GM23248 (cell line): ENCODE measurements at regions not wholly inside any gene's neighbourhood (a gene's known extent, or its start where the extent isn't known, plus 50 kb on each side); places are given as distances from the start of the nearest gene placed in this dataset.

Experiments used
- DNase-seq: peaks from one replicate; pipeline ENCODE4 v3.0.0-alpha.2; 2015
- H2AFZ ChIP-seq: fragments of 200-600 bp; sonication (generic); 2 replicates; pipeline ENCODE4 v1.6.1; 2016; ENCODE audit warnings: antibody characterized with exemption
- H3F3A ChIP-seq: fragments of 200-600 bp; sonication (generic); 2 replicates; pipeline ENCODE4 v1.6.1; 2016; ENCODE audit warnings: mild to moderate bottlenecking, antibody characterized with exemption, mixed run types; ENCODE audit not compliant: insufficient read depth
- H3K27ac ChIP-seq: fragments of 200-600 bp; sonication (generic); 2 replicates; pipeline ENCODE4 v1.5.1; 2016; ENCODE audit warnings: mild to moderate bottlenecking
- H3K27me3 ChIP-seq: fragments of 200-600 bp; sonication (generic); replicated peaks from 2 replicates; pipeline ENCODE4 v1.6.1; 2016; ENCODE audit warnings: mild to moderate bottlenecking; ENCODE audit not compliant: insufficient read depth
- H3K36me3 ChIP-seq: fragments of 200-600 bp; sonication (generic); 2 replicates; pipeline ENCODE4 v1.6.1; 2016; ENCODE audit warnings: low read depth, mild to moderate bottlenecking
- H3K4me1 ChIP-seq: fragments of 200-600 bp; sonication (generic); 2 replicates; pipeline ENCODE4 v1.6.1; 2016; ENCODE audit warnings: mild to moderate bottlenecking; ENCODE audit not compliant: insufficient read depth
- H3K4me2 ChIP-seq: fragments of 200-600 bp; sonication (generic); one replicate; pipeline ENCODE4 v1.6.1; 2016; ENCODE audit warnings: mild to moderate bottlenecking; ENCODE audit not compliant: unreplicated experiment
- H3K4me3 ChIP-seq: fragments of 200-600 bp; sonication (generic); 2 replicates; pipeline ENCODE4 v1.5.1; 2016; ENCODE audit warnings: mild to moderate bottlenecking
- H3K79me2 ChIP-seq: fragments of 200-600 bp; sonication (generic); 2 replicates; pipeline ENCODE4 v1.6.1; 2016; ENCODE audit warnings: mild to moderate bottlenecking; ENCODE audit not compliant: insufficient read depth
- H3K9ac ChIP-seq: fragments of 200-600 bp; sonication (generic); 2 replicates; pipeline ENCODE4 v1.6.1; 2016; ENCODE audit warnings: mild to moderate bottlenecking
- H3K9me2 ChIP-seq: fragments of 200-600 bp; sonication (generic); 2 replicates; pipeline ENCODE4 v1.6.1; 2016; ENCODE audit warnings: mixed run types, mild to moderate bottlenecking, moderate library complexity; ENCODE audit not compliant: insufficient read depth
- H3K9me3 ChIP-seq: fragments of 200-600 bp; sonication (generic); one replicate; pipeline ENCODE4 v1.6.1; 2017; ENCODE audit warnings: low read depth
- H4K20me1 ChIP-seq: fragments of 200-600 bp; sonication (generic); 2 replicates; pipeline ENCODE4 v1.6.0; 2016; ENCODE audit not compliant: insufficient read depth
- EZH2 ChIP-seq: fragments of 200-600 bp; sonication (generic); IDR thresholded peaks from 2 replicates; pipeline ENCODE4 v1.6.1; 2018; ENCODE audit warnings: antibody characterized with exemption, mild to moderate bottlenecking; ENCODE audit not compliant: insufficient read depth, poor library complexity, severe bottlenecking
- EZH2phosphoT487 ChIP-seq: fragments of 200-600 bp; sonication (generic); IDR thresholded peaks from 2 replicates; pipeline ENCODE4 v1.6.1; 2018; ENCODE audit warnings: antibody characterized with exemption, moderate library complexity, mild to moderate bottlenecking, low read depth; ENCODE audit not compliant: insufficient read depth
- WGBS, 2 experiments: methylation state at CpG; one replicate each; pipeline ENCODE4 v1.1.6; 2015 to 2017; ENCODE audit warnings: low lambda C conversion rate in 2 of 2, low coverage in 1 of 2; ENCODE audit errors: missing lambda C conversion rate in 2 of 2; 5-methylcytosine and 5-hydroxymethylcytosine counted together
- in situ Hi-C: fragments of 300-500 bp; cut with MboI; formaldehyde crosslinking; loops from 2 replicates; pipeline ENCODE4 v1.15.0; 2020

DNA sequence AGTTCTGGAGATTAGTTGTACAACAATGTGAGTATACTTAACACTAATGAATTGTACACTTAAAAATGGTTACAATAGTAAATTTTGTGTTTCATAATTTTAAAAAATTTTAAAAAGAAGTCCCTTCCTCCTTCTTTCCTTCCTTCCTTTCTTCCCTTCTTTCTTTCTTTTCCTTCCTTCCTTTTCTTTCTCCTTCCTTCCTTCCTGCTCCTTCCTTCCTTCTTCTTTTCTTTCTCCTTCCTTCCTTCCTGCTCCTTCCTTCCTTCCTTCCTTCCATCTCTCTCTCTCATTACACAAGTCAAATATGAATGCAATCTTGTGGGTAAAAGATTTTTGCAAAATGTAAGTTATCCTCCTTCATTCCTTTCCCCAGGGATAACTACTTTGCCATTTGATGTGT, 97.1 kb upstream of the TBCA start:
- Histone ChIP-seq H4K20me1 (no peaks in the 10 kb centered on the region), H3F3A (no peaks in the 10 kb centered on the region), H3K79me2 (no peaks in the 10 kb centered on the region), H3K27ac (no peak overlapping the region), H3K4me3 (no peak overlapping the region), H3K36me3 (no peaks in the 10 kb centered on the region), H3K27me3 (no peaks in the 10 kb centered on the region), H3K9me3 (no peaks in the 10 kb centered on the region), H2AFZ (no peak overlapping the region), H3K9ac (no peak overlapping the region), H3K4me1 (no peaks in the 10 kb centered on the region), H3K9me2 (no peaks in the 10 kb centered on the region), H3K4me2 (no peak overlapping the region)
- no peak for TF ChIP-seq EZH2
- TF ChIP-seq EZH2phosphoT487 = no peak
- DNase-seq = no peak
- in situ Hi-C loops = loop anchor here (10.0 kb wide), 1 partner anchor 132 kb away; no protein-coding TSS in a partner anchor

DNA sequence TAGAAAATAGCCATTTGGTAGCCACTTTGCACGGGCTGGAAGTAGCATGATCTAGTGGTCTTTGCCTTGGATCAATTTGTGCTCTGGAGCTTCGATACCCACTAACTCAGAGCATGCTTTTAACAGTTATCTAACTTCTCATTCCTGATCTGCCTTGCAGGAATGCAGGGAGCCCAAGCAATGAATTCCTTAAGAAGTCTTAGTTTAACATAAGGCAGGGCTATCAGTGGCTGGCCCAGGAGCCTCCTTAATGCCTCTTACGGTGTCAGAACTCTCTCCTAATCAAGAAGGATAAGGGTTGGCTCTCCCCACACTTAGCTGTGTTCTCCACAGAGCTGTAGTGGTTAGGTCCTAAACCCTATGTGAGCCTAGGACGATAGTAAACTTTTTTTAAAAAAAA, 95.8 kb upstream of the TBCA start:
- TF ChIP-seq EZH2phosphoT487 (no peak), EZH2 (no peak)
- Histone ChIP-seq H3K9me2 (no peaks in the 10 kb centered on the region), H2AFZ (no peak overlapping the region), H3K27ac (no peak overlapping the region), H3K9me3 (no peaks in the 10 kb centered on the region), H3K4me2 (no peak overlapping the region), H3K9ac (no peak overlapping the region), H3K79me2 (no peaks in the 10 kb centered on the region), H3F3A (peaks cover 6% of the 10 kb centered on the region), H4K20me1 (no peaks in the 10 kb centered on the region), H3K36me3 (no peaks in the 10 kb centered on the region), H3K27me3 (no peaks in the 10 kb centered on the region), H3K4me3 (no peak overlapping the region), H3K4me1 (peaks cover 7% of the 10 kb centered on the region)
- no peak for DNase-seq
- WGBS, 2 experiments = 57 to 59% methylated on average over 4 of the region's 4 CpGs
- in situ Hi-C loops = loop anchor here (10.0 kb wide), 1 partner anchor 133 kb away; no protein-coding TSS in a partner anchor

DNA sequence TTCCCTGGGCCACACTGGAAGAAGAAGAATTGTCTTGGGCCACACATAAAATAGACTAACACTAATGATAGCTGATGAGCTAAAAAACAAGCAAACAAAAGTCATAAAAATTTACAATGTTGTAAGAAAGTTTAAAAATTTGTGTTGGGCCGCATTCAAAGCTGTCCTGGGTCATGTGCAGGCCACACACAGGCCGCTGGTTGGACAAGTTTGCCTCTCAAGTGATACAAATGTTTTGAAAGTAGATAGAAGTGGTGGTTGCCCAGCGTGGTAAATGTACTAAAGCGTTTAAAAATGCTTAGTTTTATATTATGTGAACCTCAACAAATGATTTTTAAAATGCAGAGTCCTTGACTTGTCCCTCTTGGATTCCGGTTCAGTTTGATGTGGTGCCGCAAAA, 94.9 kb upstream of the TBCA start:
- Histone ChIP-seq H3K4me2 (no peak overlapping the region), H3K9me2 (no peaks in the 10 kb centered on the region), H3K4me1 (peaks cover 7% of the 10 kb centered on the region), H4K20me1 (no peaks in the 10 kb centered on the region), H3K36me3 (no peaks in the 10 kb centered on the region), H3K9me3 (no peaks in the 10 kb centered on the region), H3K27me3 (no peaks in the 10 kb centered on the region), H3F3A (peaks cover 6% of the 10 kb centered on the region), H2AFZ (no peak overlapping the region), H3K4me3 (no peak overlapping the region), H3K27ac (no peak overlapping the region), H3K9ac (no peak overlapping the region), H3K79me2 (no peaks in the 10 kb centered on the region)
- in situ Hi-C loops = loop anchor here (10.0 kb wide), 1 partner anchor 134 kb away; no protein-coding TSS in a partner anchor
- no peak for DNase-seq
- 89 to 90% methylated on average over 6 of the region's 6 CpGs for WGBS, 2 experiments
- TF ChIP-seq EZH2 = no peak
- no peak for TF ChIP-seq EZH2phosphoT487

DNA sequence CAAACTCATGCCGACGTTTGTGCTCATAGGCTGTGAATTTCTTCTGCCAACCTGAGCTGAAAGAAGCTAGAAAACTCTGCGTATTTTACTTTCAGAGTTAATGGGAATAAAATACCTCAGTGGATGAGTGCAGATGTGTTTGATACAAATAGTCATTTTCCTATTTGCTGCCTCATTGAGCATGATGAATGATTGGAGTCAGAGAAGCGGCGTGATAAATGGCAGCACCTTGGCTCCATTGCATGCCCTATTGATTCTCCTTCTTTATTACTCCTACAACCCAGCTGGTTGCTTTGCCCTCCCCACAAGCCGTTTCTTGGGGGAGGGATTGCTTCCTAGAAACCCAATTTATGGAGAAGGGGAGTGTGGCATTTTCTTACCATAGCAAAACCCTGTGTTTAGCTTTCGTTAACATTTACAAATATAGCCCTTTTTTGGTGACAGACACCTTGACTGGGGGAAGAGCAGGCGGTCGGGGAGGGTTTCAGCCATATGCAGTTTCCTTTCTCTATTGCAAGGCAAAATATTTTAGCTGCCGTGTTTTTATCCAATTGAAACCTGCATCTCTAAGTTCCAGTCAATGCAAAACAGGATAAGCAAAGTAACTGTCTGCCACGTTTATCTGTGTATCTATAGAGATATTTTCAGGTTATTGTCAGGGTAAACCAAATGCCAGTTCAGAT, 93.1 kb upstream of the TBCA start:
- WGBS, 2 experiments = 74 to 79% methylated on average over 11 of the region's 11 CpGs
- Histone ChIP-seq H3F3A (peaks cover 6% of the 10 kb centered on the region), H3K4me3 (no peak overlapping the region), H2AFZ (no peak overlapping the region), H3K9me2 (no peaks in the 10 kb centered on the region), H3K9ac (no peak overlapping the region), H3K27ac (no peak overlapping the region), H3K36me3 (no peaks in the 10 kb centered on the region), H4K20me1 (no peaks in the 10 kb centered on the region), H3K27me3 (no peaks in the 10 kb centered on the region), H3K4me1 (peaks cover 7% of the 10 kb centered on the region), H3K9me3 (no peaks in the 10 kb centered on the region), H3K79me2 (no peaks in the 10 kb centered on the region), H3K4me2 (no peak overlapping the region)
- TF ChIP-seq EZH2 = no peak
- no peak for TF ChIP-seq EZH2phosphoT487
- no peak for DNase-seq
- in situ Hi-C loops = no loop called here
